Subcutaneous abdominal adipose tissue (tissue), 5 donors: ENCODE measurements at regions not wholly inside any gene's neighbourhood (a gene's known extent, or its start where the extent isn't known, plus 50 kb on each side); places are given as distances from the start of the nearest gene placed in this dataset.

Experiments used
- H3K27ac ChIP-seq: one replicate; pipeline ENCODE4 v1.7.0; 2013; ENCODE audit warnings: low read depth, mild to moderate bottlenecking, inconsistent platforms, low read length, moderate library complexity
- H3K27me3 ChIP-seq, 5 donors: one replicate each; pipeline ENCODE4 v1.7.0; 2013; ENCODE audit warnings: low read length in 5 of 5, inconsistent platforms in 1 of 5; ENCODE audit not compliant: control insufficient read depth in 5 of 5, insufficient read depth in 4 of 5
- H3K36me3 ChIP-seq, 5 donors: one replicate each; pipeline ENCODE4 v1.7.0; 2013; ENCODE audit warnings: low read length in 5 of 5; ENCODE audit not compliant: control insufficient read depth in 5 of 5, insufficient read depth in 5 of 5
- H3K4me1 ChIP-seq, 5 donors: one replicate each; pipeline ENCODE4 v1.7.0; 2013; ENCODE audit warnings: low read length in 5 of 5, mild to moderate bottlenecking in 3 of 5, moderate library complexity in 1 of 5; ENCODE audit not compliant: control insufficient read depth in 5 of 5, insufficient read depth in 5 of 5
- H3K4me3 ChIP-seq, 5 donors: one replicate each; pipeline ENCODE4 v1.7.0; 2013; ENCODE audit warnings: low read length in 5 of 5, low read depth in 1 of 5
- H3K9ac ChIP-seq, 5 donors: one replicate each; pipeline ENCODE4 v1.7.0; 2013; ENCODE audit warnings: low read length in 5 of 5, mild to moderate bottlenecking in 4 of 5, moderate library complexity in 3 of 5
- H3K9me3 ChIP-seq, 5 donors: one replicate each; pipeline ENCODE4 v1.7.0; 2013; ENCODE audit warnings: low read length in 5 of 5; ENCODE audit not compliant: control insufficient read depth in 5 of 5
- donor health status: healthy.
- donor health status: healthy.
- donor health status: healthy.
- donor health status: healthy.
- donor health status: healthy.

GRCh38 chr2:59428940-59429339, 1124.5 kb downstream of the BCL11A start:
- H3K36me3 ChIP-seq, result no peaks in the 10 kb centered on the region
- H3K9ac ChIP-seq, result no peak overlapping the region
- H3K27ac ChIP-seq, result no peak overlapping the region
- H3K4me3 ChIP-seq, result no peak overlapping the region
- peaks cover 0 to 5% (median 4%) of the 10 kb centered on the region in 5 donors for H3K9me3 ChIP-seq
- no peaks in the 10 kb centered on the region for H3K27me3 ChIP-seq
- no peaks in the 10 kb centered on the region for H3K4me1 ChIP-seq

DNA sequence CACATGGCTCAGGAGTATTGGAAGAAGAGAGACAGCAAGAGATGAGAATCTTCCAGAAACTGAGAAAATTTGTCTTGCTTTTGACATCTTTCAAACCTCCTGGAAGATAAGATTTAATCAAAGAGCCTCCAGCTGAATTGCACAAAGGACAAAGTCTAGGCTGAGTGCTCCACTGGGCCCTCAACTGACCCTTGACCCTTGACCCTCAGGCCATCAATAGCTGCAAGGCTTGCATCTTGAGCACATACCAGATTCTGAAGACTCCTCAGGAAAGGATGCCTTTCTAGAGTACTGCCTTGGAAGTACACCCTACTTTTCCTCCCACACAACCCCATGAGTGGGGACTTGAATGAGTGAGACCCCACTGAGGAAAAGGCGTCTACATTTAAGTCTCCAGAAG, 1125.5 kb downstream of the BCL11A start:
- H3K4me3 ChIP-seq, result no peak overlapping the region
- H3K9me3 ChIP-seq, result peaks cover 0 to 5% (median 3%) of the 10 kb centered on the region in 5 donors
- H3K27ac ChIP-seq, result no peak overlapping the region
- no peaks in the 10 kb centered on the region for H3K36me3 ChIP-seq
- H3K9ac ChIP-seq, result no peak overlapping the region
- no peaks in the 10 kb centered on the region for H3K4me1 ChIP-seq
- no peaks in the 10 kb centered on the region for H3K27me3 ChIP-seq

DNA sequence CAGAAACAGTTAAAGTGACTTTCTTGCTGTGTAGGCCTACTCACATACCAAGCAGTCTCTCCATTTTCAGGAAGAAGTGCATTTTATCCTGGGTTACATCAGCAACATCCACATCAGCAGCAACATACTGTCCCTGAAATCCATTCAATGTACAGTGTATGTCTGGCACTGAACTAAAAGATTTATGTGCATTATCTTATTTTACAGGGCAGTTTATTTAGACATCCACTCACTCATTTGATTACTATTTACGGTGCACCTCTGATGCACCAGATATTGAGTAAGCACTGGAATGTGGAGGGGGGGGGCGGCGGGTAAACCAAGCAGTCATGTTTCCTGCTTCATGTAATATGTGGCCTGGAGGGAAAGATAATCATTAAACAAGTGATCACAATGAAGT, 1128.2 kb downstream of the BCL11A start:
- Histone ChIP-seq H3K27ac (no peak overlapping the region), H3K27me3 (no peaks in the 10 kb centered on the region), H3K9me3 (no peaks in the 10 kb centered on the region), H3K9ac (no peak overlapping the region), H3K4me1 (no peaks in the 10 kb centered on the region), H3K4me3 (no peak overlapping the region), H3K36me3 (no peaks in the 10 kb centered on the region)

DNA sequence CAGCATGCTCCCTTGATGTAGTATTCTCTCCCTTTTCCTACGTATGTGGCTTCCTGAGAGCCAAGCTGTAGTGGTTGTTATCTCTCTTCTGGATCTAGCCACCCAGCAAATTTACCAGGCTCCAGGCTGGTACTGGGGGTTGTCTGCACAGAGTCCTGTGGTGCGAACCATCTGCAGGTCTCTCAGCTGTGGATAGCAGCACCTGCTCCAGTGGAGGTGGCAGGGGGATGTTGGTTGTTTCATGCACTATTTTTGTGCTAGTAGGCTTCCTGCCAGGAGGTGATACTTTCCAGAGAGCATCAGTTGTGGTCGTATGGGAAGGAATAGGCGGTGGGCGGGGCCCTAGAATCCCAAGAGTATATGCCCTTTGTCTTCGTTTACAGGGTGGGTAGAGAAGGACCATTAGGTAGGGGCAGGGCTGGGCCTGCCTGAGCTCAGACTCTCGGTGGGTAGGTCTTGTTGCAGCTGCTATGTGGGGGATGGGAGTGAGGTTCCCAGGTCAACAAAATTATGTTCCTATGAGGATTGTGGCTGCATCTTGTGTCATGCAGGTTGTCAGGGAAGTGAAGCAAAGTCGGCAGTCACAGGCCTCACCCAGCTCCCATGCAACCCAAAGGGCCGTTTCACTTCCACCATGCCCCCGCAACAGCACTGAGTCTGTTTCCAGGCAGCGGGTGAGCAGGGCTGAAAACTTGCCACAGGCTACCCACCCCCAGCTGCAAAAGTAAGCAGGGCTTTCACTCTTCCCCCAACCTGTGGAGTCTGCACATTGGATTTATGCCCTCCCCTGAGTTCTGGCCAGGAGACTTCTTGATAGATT, 1139.5 kb downstream of the BCL11A start:
- peaks cover 0 to 6% (median 0%) of the 10 kb centered on the region in 5 donors for H3K27me3 ChIP-seq
- peaks cover 0 to 12% (median 10%) of the 10 kb centered on the region in 5 donors for H3K9me3 ChIP-seq
- no peaks in the 10 kb centered on the region for H3K4me1 ChIP-seq
- H3K27ac ChIP-seq, result no peak overlapping the region
- H3K9ac ChIP-seq, result no peak overlapping the region
- no peaks in the 10 kb centered on the region for H3K36me3 ChIP-seq
- H3K4me3 ChIP-seq, result no peak overlapping the region

DNA sequence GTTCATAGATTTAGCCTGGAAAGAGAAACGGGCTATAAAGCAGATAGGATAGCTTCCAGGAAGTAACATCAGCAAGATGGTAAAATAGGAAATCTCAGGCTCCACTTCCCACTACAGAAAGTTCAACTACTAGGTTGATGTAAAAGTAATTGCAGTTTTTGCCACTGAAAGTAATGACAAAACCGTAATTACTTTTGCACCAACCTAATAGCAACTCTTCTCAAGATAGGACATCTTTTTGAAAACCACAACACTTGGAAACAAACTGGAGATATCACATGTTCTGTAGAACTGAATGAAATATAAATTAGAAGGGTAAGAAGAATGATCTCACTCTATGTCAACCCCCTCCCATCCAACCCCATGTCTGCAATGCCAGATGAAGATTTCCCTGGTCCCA, 1154.3 kb downstream of the BCL11A start:
- Histone ChIP-seq H3K9me3 (peaks cover 0 to 6% (median 0%) of the 10 kb centered on the region in 5 donors), H3K4me1 (no peaks in the 10 kb centered on the region), H3K4me3 (no peak overlapping the region), H3K27ac (no peak overlapping the region), H3K36me3 (no peaks in the 10 kb centered on the region), H3K27me3 (no peaks in the 10 kb centered on the region), H3K9ac (no peak overlapping the region)

- no peak overlapping the region for H3K4me3 ChIP-seq
- H3K36me3 ChIP-seq, result no peaks in the 10 kb centered on the region
- peaks cover 0 to 3% (median 0%) of the 10 kb centered on the region in 5 donors for H3K9me3 ChIP-seq
- H3K27me3 ChIP-seq, result no peaks in the 10 kb centered on the region
- H3K27ac ChIP-seq, result no peak overlapping the region
- H3K4me1 ChIP-seq, result no peaks in the 10 kb centered on the region
- H3K9ac ChIP-seq, result no peak overlapping the region
Measured at GRCh38 chr2:59398081-59398480, 1155.4 kb downstream of the BCL11A start.

DNA sequence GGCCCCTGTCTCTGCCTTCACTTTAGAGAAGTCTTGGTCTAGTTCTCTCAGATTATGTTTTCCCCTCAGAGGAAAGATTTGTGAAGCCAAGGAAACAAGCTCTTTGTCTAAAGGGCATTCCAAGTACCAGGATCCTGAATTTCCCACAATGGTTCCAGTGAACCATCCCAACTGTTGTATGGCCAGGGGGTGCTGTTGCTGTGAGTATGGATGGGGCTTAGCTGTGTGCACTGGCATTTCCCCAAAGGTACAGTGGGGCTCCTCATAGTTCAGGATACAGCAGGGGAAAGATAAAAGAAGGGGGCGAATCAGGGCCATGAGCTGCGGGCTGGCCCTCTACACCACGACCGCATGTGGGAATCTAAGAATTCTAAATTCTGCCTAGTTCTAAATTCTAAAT, 1154.0 kb upstream of the FANCL start:
- Histone ChIP-seq H3K27me3 (no peaks in the 10 kb centered on the region), H3K9me3 (no peaks in the 10 kb centered on the region), H3K4me3 (no peak overlapping the region), H3K4me1 (no peaks in the 10 kb centered on the region), H3K9ac (no peak overlapping the region), H3K27ac (no peak overlapping the region), H3K36me3 (no peaks in the 10 kb centered on the region)

DNA sequence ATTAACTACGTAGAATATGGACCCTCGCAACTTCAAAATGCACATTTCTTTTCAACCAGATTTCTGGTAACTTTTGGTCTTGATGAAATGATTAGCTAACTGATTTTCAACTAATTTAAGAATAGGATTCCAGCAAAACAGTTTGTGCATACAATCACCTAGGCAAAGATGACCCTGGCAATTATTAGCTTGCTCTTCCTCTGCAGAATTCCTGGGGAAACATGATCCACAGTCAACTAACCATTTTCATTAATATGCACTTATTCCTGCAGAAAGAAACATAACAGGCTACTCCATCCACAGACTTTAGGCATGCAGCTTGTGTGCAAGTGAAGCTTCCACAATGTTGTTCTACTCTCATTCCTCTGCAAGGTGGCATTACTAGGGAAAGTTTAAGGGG, 1150.8 kb upstream of the FANCL start:
- no peaks in the 10 kb centered on the region for H3K27me3 ChIP-seq
- no peaks in the 10 kb centered on the region for H3K9me3 ChIP-seq
- H3K4me3 ChIP-seq, result no peak overlapping the region
- no peak overlapping the region for H3K27ac ChIP-seq
- no peaks in the 10 kb centered on the region for H3K36me3 ChIP-seq
- no peaks in the 10 kb centered on the region for H3K4me1 ChIP-seq
- H3K9ac ChIP-seq, result no peak overlapping the region

- Histone ChIP-seq H3K27ac (no peak overlapping the region), H3K9ac (no peak overlapping the region), H3K27me3 (no peaks in the 10 kb centered on the region), H3K9me3 (no peaks in the 10 kb centered on the region), H3K36me3 (no peaks in the 10 kb centered on the region), H3K4me1 (no peaks in the 10 kb centered on the region), H3K4me3 (no peak overlapping the region)
Measured at GRCh38 chr2:59390581-59390980, 1149.5 kb upstream of the FANCL start.

- H3K4me1 ChIP-seq, result no peaks in the 10 kb centered on the region
- H3K9me3 ChIP-seq, result no peaks in the 10 kb centered on the region
- no peak overlapping the region for H3K27ac ChIP-seq
- H3K27me3 ChIP-seq, result no peaks in the 10 kb centered on the region
- no peaks in the 10 kb centered on the region for H3K36me3 ChIP-seq
- no peak overlapping the region for H3K4me3 ChIP-seq
- no peak overlapping the region for H3K9ac ChIP-seq
Measured at GRCh38 chr2:59389240-59389639, 1148.1 kb upstream of the FANCL start.
